Endometrium (tissue), 2 donors: ENCODE measurements at regions not wholly inside any gene's neighbourhood (a gene's known extent, or its start where the extent isn't known, plus 50 kb on each side); places are given as distances from the start of the nearest gene placed in this dataset.

Experiments used
- FAIRE-seq: peaks from 2 replicates; lab custom pipeline; 2012; peaks lifted over from hg19 to GRCh38; lab: Jason Lieb, UNC
- donor health status: control.
- donor health status: control.

- FAIRE-seq, result no peak
Observed at GRCh38 chr20:55783381-55783780, 221.9 kb downstream of the CBLN4 start.

- FAIRE-seq, result no peak
Observed at GRCh38 chr20:55782912-55783253, 222.4 kb downstream of the CBLN4 start.

- no peak for FAIRE-seq
Observed at GRCh38 chr20:55782224-55782911, 223.0 kb downstream of the CBLN4 start.

- no peak for FAIRE-seq
Observed at GRCh38 chr20:55778796-55779195, 226.5 kb downstream of the CBLN4 start.

- FAIRE-seq, result no peak
Observed at GRCh38 chr20:55777641-55778040, 227.7 kb downstream of the CBLN4 start.

GRCh38 chr20:55776176-55776575 lies 229.1 kb downstream of the CBLN4 start:
- FAIRE-seq, result no peak

- FAIRE-seq, result no peak
Observed at GRCh38 chr20:55774628-55775027, 230.7 kb downstream of the CBLN4 start.

- no peak for FAIRE-seq
Observed at GRCh38 chr20:55761797-55762196, 243.5 kb downstream of the CBLN4 start.

GRCh38 chr20:55761100-55761499 lies 244.2 kb downstream of the CBLN4 start:
- peak; percentile 58 for FAIRE-seq

- peak; percentile 48 for FAIRE-seq
Observed at GRCh38 chr20:55760586-55760985, 244.7 kb downstream of the CBLN4 start.

GRCh38 chr20:55755861-55756260 lies 249.5 kb downstream of the CBLN4 start:
- FAIRE-seq, result no peak

GRCh38 chr20:55755411-55755810 lies 249.9 kb downstream of the CBLN4 start:
- FAIRE-seq, result no peak

- FAIRE-seq, result no peak
Observed at GRCh38 chr20:55746723-55747122, 258.6 kb downstream of the CBLN4 start.

- FAIRE-seq, result no peak
Observed at GRCh38 chr20:55745840-55746239, 259.5 kb downstream of the CBLN4 start.

- no peak for FAIRE-seq
Observed at GRCh38 chr20:55744896-55745295, 260.4 kb downstream of the CBLN4 start.

- FAIRE-seq, result no peak
Observed at GRCh38 chr20:55741801-55742200, 263.5 kb downstream of the CBLN4 start.

- no peak for FAIRE-seq
Observed at GRCh38 chr20:55740076-55740475, 265.2 kb downstream of the CBLN4 start.

GRCh38 chr20:55730321-55730720 lies 275.0 kb downstream of the CBLN4 start:
- no peak for FAIRE-seq

- FAIRE-seq, result no peak
Observed at GRCh38 chr20:55714736-55715135, 290.6 kb downstream of the CBLN4 start.

- no peak for FAIRE-seq
Observed at GRCh38 chr20:55714082-55714481, 291.2 kb downstream of the CBLN4 start.

GRCh38 chr20:55704458-55704857 lies 300.9 kb downstream of the CBLN4 start:
- FAIRE-seq, result no peak

GRCh38 chr20:55701467-55701866 lies 303.9 kb downstream of the CBLN4 start:
- no peak for FAIRE-seq

GRCh38 chr20:55696520-55696919 lies 308.8 kb downstream of the CBLN4 start:
- peak; percentile 93 for FAIRE-seq

GRCh38 chr20:55693641-55694040 lies 311.7 kb downstream of the CBLN4 start:
- FAIRE-seq, result no peak

- no peak for FAIRE-seq
Observed at GRCh38 chr20:55685841-55686240, 319.5 kb downstream of the CBLN4 start.
